OCI-LY3 (cell line): ENCODE measurements at regions not wholly inside any gene's neighbourhood (a gene's known extent, or its start where the extent isn't known, plus 50 kb on each side); places are given as distances from the start of the nearest gene placed in this dataset.

Experiments used
- EZH2phosphoT487 ChIP-seq: fragments of 200-600 bp; shearing (Covaris generic); IDR thresholded peaks from 2 replicates; pipeline ENCODE4 v1.6.1; 2018; ENCODE audit warnings: antibody characterized with exemption, mixed run types, low read depth
- TF ChIP-seq, protein P1 (sequence below): fragments of 200-600, 300-600 bp; sonication (generic); IDR thresholded peaks from 2 replicates; pipeline ENCODE4 v1.5.1; 2014; ENCODE audit warnings: antibody characterized with exemption, low read length, low read depth

DNA sequence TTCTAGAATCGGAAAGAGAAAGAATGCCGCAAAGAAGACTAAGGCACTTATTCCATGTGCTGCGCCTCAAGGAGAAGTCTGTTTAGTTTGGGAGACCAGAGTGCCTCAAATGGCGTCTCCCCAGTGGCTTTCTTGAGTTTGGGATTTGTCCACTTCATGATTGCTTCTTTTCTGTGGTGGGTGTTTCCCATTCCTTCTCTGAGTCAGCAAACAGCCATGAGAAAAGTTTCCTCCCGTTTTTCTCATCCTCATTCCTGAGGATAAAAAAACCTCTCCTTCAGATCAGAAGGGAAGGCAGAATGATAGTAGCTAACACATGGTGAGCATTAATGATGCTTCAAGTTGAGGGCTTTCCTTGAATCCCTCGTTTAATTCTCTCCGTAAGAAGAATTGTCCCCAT, 275.9 kb upstream of the WWC1 start:
- TF ChIP-seq, protein P1, sequence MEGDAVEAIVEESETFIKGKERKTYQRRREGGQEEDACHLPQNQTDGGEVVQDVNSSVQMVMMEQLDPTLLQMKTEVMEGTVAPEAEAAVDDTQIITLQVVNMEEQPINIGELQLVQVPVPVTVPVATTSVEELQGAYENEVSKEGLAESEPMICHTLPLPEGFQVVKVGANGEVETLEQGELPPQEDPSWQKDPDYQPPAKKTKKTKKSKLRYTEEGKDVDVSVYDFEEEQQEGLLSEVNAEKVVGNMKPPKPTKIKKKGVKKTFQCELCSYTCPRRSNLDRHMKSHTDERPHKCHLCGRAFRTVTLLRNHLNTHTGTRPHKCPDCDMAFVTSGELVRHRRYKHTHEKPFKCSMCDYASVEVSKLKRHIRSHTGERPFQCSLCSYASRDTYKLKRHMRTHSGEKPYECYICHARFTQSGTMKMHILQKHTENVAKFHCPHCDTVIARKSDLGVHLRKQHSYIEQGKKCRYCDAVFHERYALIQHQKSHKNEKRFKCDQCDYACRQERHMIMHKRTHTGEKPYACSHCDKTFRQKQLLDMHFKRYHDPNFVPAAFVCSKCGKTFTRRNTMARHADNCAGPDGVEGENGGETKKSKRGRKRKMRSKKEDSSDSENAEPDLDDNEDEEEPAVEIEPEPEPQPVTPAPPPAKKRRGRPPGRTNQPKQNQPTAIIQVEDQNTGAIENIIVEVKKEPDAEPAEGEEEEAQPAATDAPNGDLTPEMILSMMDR = no peak
- no peak for TF ChIP-seq EZH2phosphoT487
